HG03108 (cell line): ENCODE measurements at regions not wholly inside any gene's neighbourhood (a gene's known extent, or its start where the extent isn't known, plus 50 kb on each side); places are given as distances from the start of the nearest gene placed in this dataset.

ENCODE experiments used
- ATAC-seq: cut with Tn5 transposase; IDR thresholded peaks from one replicate; pipeline ENCODE4 v1.9.1; 2021; ENCODE audit warnings: moderate library complexity; ENCODE audit not compliant: unreplicated experiment

GRCh38 chr16:79912592-79913310, 312.2 kb upstream of the MAF start:
- no peak for ATAC-seq

GRCh38 chr16:79911660-79912059, 311.1 kb upstream of the MAF start:
- ATAC-seq: no peak

GRCh38 chr16:79909571-79909970, 309.0 kb upstream of the MAF start:
- no peak for ATAC-seq

- ATAC-seq: no peak
Measured at GRCh38 chr16:79903471-79903870, 302.9 kb upstream of the MAF start.

GRCh38 chr16:79902351-79902750, 301.8 kb upstream of the MAF start:
- ATAC-seq: no peak

GRCh38 chr16:79901522-79901921, 301.0 kb upstream of the MAF start:
- no peak for ATAC-seq

- no peak for ATAC-seq
Measured at GRCh38 chr16:79899716-79900115, 299.2 kb upstream of the MAF start.

GRCh38 chr16:79899316-79899715, 298.8 kb upstream of the MAF start:
- no peak for ATAC-seq

- no peak for ATAC-seq
Measured at GRCh38 chr16:79898703-79899102, 298.2 kb upstream of the MAF start.

GRCh38 chr16:79897453-79898146, 297.1 kb upstream of the MAF start:
- no peak for ATAC-seq

GRCh38 chr16:79897104-79897452, 296.5 kb upstream of the MAF start:
- ATAC-seq: no peak

GRCh38 chr16:79895917-79896203, 295.3 kb upstream of the MAF start:
- ATAC-seq: no peak

- ATAC-seq: no peak
Measured at GRCh38 chr16:79895053-79895916, 294.7 kb upstream of the MAF start.

- ATAC-seq: no peak
Measured at GRCh38 chr16:79893445-79893844, 292.9 kb upstream of the MAF start.

GRCh38 chr16:79892278-79892677, 291.7 kb upstream of the MAF start:
- no peak for ATAC-seq

- no peak for ATAC-seq
Measured at GRCh38 chr16:79891458-79891857, 290.9 kb upstream of the MAF start.

- ATAC-seq: no peak
Measured at GRCh38 chr16:79887541-79888540, 287.3 kb upstream of the MAF start.

- ATAC-seq: no peak
Measured at GRCh38 chr16:79885320-79885719, 284.8 kb upstream of the MAF start.

GRCh38 chr16:79883494-79883893, 283.0 kb upstream of the MAF start:
- no peak for ATAC-seq

GRCh38 chr16:79882340-79883005, 281.9 kb upstream of the MAF start:
- no peak for ATAC-seq
